SK-N-MC (cell line): ENCODE measurements at regions not wholly inside any gene's neighbourhood (a gene's known extent, or its start where the extent isn't known, plus 50 kb on each side); places are given as distances from the start of the nearest gene placed in this dataset.

Experiments
- EZH2 ChIP-seq: fragments of 200-600 bp; sonication (generic); IDR thresholded peaks from one replicate; pipeline ENCODE4 v1.6.1; 2017; ENCODE audit warnings: antibody characterized with exemption
- FOXP2 ChIP-seq: optimal IDR thresholded peaks from 2 replicates; pipeline ENCODE3; 2011; ENCODE audit warnings: mild to moderate bottlenecking, moderate library complexity; ENCODE audit not compliant: insufficient read depth; ENCODE audit errors: extremely low read length, control extremely low read depth
- POLR2AphosphoS5 ChIP-seq: IDR thresholded peaks from 2 replicates; pipeline ENCODE4 v1.6.1; 2012; ENCODE audit warnings: mild to moderate bottlenecking, low read depth, low read length, borderline replicate concordance

DNA sequence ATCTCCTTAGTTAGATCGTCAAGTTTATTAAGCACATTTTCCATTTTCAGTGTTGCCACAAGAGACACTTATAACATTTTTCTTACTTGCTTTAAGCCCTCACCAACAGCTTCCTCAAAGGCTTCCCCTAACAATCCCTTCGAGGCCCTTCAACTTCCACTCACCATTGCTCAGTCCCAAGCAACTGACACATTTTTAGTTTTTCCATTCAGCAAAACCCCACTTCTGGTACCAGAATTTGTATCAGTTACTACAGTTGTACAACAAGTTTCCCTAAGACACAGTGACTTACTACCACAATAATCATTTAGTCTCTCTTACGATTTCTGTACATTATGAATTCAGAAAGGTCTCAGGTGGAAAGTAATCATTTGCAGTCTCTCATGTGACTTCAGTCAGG lies 276.8 kb upstream of the PKN2 start:
- TF ChIP-seq POLR2AphosphoS5 (no peak), EZH2 (no peak), FOXP2 (no peak)
